ENCODE measurements at regions not wholly inside any gene's neighbourhood (a gene's known extent, or its start where the extent isn't known, plus 50 kb on each side); places are given as distances from the start of the nearest gene placed in this dataset.

DNA sequence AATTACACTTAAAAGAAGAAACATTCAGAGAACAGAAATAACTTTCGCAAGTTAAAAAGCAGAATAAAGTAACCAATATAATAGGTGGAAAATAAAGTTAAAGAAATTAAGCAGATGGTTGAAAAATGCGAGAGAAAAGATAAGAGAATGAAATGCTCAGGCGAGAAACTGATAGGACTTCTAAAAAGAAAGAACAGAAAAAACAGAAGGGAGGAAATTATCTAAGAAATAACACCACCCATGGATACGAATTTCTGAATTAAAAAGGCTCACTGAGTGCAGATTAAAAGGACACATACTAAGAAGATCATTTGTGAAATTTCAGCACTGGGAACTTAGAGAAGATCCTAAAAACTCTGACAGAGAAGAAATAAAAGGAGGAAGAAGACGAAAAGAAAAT lies 92.0 kb downstream of the HLX start:
- H3K4me1 ChIP-seq (ENCODE audit: insufficient read depth, low read length, severe bottlenecking) = no peaks in the 10 kb centered on the region
- no peaks in the 10 kb centered on the region for H3K79me2 ChIP-seq (ENCODE audit: insufficient read depth, low read length)
- H3K36me3 ChIP-seq (ENCODE audit: insufficient read depth, low read length) = no peaks in the 10 kb centered on the region
- no peaks in the 10 kb centered on the region for H3K9me2 ChIP-seq (ENCODE audit: low read depth, low read length)
- no peaks in the 10 kb centered on the region for H3K9me3 ChIP-seq (ENCODE audit: low read length)
- H3K27me3 ChIP-seq (ENCODE audit: insufficient read depth, low read length) = no peaks in the 10 kb centered on the region
- no peak overlapping the region for H3K27ac ChIP-seq (ENCODE audit: low read depth, low read length, poor library complexity, severe bottlenecking)
- no peak overlapping the region for H3K4me3 ChIP-seq (ENCODE audit: low read depth, low read length, poor library complexity, severe bottlenecking)
- H3K4me2 ChIP-seq (ENCODE audit: low read length) = no peak overlapping the region
- H4K20me1 ChIP-seq (ENCODE audit: insufficient read depth, low read length) = no peaks in the 10 kb centered on the region
- TF ChIP-seq EZH2 (IDR thresholded peaks at IDR 0.05; ENCODE audit: borderline replicate concordance, low read length) = no peak
- TF ChIP-seq, protein P1, sequence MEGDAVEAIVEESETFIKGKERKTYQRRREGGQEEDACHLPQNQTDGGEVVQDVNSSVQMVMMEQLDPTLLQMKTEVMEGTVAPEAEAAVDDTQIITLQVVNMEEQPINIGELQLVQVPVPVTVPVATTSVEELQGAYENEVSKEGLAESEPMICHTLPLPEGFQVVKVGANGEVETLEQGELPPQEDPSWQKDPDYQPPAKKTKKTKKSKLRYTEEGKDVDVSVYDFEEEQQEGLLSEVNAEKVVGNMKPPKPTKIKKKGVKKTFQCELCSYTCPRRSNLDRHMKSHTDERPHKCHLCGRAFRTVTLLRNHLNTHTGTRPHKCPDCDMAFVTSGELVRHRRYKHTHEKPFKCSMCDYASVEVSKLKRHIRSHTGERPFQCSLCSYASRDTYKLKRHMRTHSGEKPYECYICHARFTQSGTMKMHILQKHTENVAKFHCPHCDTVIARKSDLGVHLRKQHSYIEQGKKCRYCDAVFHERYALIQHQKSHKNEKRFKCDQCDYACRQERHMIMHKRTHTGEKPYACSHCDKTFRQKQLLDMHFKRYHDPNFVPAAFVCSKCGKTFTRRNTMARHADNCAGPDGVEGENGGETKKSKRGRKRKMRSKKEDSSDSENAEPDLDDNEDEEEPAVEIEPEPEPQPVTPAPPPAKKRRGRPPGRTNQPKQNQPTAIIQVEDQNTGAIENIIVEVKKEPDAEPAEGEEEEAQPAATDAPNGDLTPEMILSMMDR (IDR thresholded peaks at IDR 0.05; ENCODE audit: low read length) = no peak
- H3F3A ChIP-seq (ENCODE audit: insufficient read depth, low read length) = no peaks in the 10 kb centered on the region
- H2AFZ ChIP-seq (ENCODE audit: low read length) = no peak overlapping the region
- no peak overlapping the region for H3K9ac ChIP-seq (ENCODE audit: low read length)

GRCh38 chr1:220974431-220974830 lies 95.2 kb downstream of the HLX start:
- Histone ChIP-seq H3F3A (ENCODE audit: insufficient read depth, low read length) (no peaks in the 10 kb centered on the region), H3K4me3 (ENCODE audit: low read depth, low read length, poor library complexity, severe bottlenecking) (no peak overlapping the region), H3K4me2 (ENCODE audit: low read length) (no peak overlapping the region), H2AFZ (ENCODE audit: low read length) (no peak overlapping the region), H3K36me3 (ENCODE audit: insufficient read depth, low read length) (no peaks in the 10 kb centered on the region), H3K27ac (ENCODE audit: low read depth, low read length, poor library complexity, severe bottlenecking) (no peak overlapping the region), H4K20me1 (ENCODE audit: insufficient read depth, low read length) (no peaks in the 10 kb centered on the region), H3K27me3 (ENCODE audit: insufficient read depth, low read length) (no peaks in the 10 kb centered on the region), H3K9me3 (ENCODE audit: low read length) (no peaks in the 10 kb centered on the region), H3K4me1 (ENCODE audit: insufficient read depth, low read length, severe bottlenecking) (no peaks in the 10 kb centered on the region), H3K9ac (ENCODE audit: low read length) (no peak overlapping the region), H3K9me2 (ENCODE audit: low read depth, low read length) (no peaks in the 10 kb centered on the region), H3K79me2 (ENCODE audit: insufficient read depth, low read length) (no peaks in the 10 kb centered on the region)
- TF ChIP-seq EZH2 (IDR thresholded peaks at IDR 0.05; ENCODE audit: borderline replicate concordance, low read length) = no peak
- TF ChIP-seq, protein P1 (IDR thresholded peaks at IDR 0.05; ENCODE audit: low read length) = no peak

GRCh38 chr1:220976390-220976789 lies 97.1 kb downstream of the HLX start:
- Histone ChIP-seq H3K9ac (ENCODE audit: low read length) (no peak overlapping the region), H2AFZ (ENCODE audit: low read length) (no peak overlapping the region), H3K36me3 (ENCODE audit: insufficient read depth, low read length) (no peaks in the 10 kb centered on the region), H3K79me2 (ENCODE audit: insufficient read depth, low read length) (no peaks in the 10 kb centered on the region), H3K9me3 (ENCODE audit: low read length) (no peaks in the 10 kb centered on the region), H3K27me3 (ENCODE audit: insufficient read depth, low read length) (no peaks in the 10 kb centered on the region), H3K9me2 (ENCODE audit: low read depth, low read length) (no peaks in the 10 kb centered on the region), H3K4me3 (ENCODE audit: low read depth, low read length, poor library complexity, severe bottlenecking) (no peak overlapping the region), H3K4me1 (ENCODE audit: insufficient read depth, low read length, severe bottlenecking) (no peaks in the 10 kb centered on the region), H3K27ac (ENCODE audit: low read depth, low read length, poor library complexity, severe bottlenecking) (no peak overlapping the region), H3K4me2 (ENCODE audit: low read length) (no peak overlapping the region), H4K20me1 (ENCODE audit: insufficient read depth, low read length) (no peaks in the 10 kb centered on the region), H3F3A (ENCODE audit: insufficient read depth, low read length) (no peaks in the 10 kb centered on the region)
- TF ChIP-seq, protein P1 (IDR thresholded peaks at IDR 0.05; ENCODE audit: low read length) = no peak
- no peak for TF ChIP-seq EZH2 (IDR thresholded peaks at IDR 0.05; ENCODE audit: borderline replicate concordance, low read length)
